NB4 (cell line): ENCODE measurements at regions not wholly inside any gene's neighbourhood (a gene's known extent, or its start where the extent isn't known, plus 50 kb on each side); places are given as distances from the start of the nearest gene placed in this dataset.

Experiments
- DNase-seq: peaks from one replicate; pipeline ENCODE4 v3.0.0; 2010; ENCODE audit warnings: low read depth
- H3K4me3 ChIP-seq: one replicate; pipeline ENCODE4 v1.5.1; 2011; ENCODE audit warnings: mild to moderate bottlenecking, low read depth, low read length, moderate library complexity
- MYC ChIP-seq: IDR thresholded peaks from 2 replicates; pipeline ENCODE4 v1.6.1; 2011; ENCODE audit warnings: low read depth, low read length
- POLR2A ChIP-seq: IDR thresholded peaks from 2 replicates; pipeline ENCODE4 v1.6.1; 2011; ENCODE audit warnings: mild to moderate bottlenecking; ENCODE audit not compliant: insufficient read length; ENCODE audit errors: extremely low read depth
- TF ChIP-seq, protein P1 (sequence below): IDR thresholded peaks from 2 replicates; pipeline ENCODE4 v1.6.1; 2011; ENCODE audit warnings: low read depth, low read length
- TF ChIP-seq, protein P2 (sequence below): IDR thresholded peaks from one replicate; pipeline ENCODE4 v1.5.1; 2012; ENCODE audit warnings: low read depth, low read length

DNA sequence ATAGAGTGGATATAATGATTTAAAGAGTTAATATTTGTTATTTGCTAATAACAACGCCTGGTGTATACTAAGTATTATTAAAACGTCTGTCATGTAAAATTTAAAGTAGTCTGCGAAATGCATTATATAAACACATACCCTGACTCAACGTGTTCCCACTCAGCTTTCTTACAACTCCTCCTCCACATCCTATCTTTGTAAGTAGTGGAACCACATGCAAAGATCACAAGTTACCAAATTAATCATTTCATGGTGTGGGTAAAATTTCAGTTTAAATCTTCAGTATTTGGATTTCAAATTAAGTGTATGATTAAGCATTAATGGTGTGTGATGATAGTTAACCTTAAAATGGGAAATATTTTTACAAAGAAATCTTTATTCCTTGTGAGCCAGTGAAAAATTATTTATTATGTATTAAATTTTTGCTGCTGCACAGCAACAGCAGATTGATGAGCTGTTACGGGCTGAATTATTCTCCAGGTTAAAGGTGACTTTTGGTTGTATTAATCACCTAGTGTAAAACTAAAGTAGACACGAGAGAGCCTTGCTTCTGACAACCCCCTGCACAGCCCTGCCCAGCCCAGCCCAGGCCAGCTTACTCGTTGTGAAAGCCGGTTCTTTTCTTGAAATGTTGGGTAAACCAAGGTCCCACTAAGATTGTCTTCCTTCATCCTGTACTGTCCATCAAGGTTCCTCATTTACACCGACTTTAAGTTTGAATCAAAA is 373.5 kb downstream of the DTWD2 start:
- no peak overlapping the region for H3K4me3 ChIP-seq
- TF ChIP-seq, protein P1, sequence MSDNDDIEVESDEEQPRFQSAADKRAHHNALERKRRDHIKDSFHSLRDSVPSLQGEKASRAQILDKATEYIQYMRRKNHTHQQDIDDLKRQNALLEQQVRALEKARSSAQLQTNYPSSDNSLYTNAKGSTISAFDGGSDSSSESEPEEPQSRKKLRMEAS = no peak
- TF ChIP-seq MYC = no peak
- TF ChIP-seq, protein P2, sequence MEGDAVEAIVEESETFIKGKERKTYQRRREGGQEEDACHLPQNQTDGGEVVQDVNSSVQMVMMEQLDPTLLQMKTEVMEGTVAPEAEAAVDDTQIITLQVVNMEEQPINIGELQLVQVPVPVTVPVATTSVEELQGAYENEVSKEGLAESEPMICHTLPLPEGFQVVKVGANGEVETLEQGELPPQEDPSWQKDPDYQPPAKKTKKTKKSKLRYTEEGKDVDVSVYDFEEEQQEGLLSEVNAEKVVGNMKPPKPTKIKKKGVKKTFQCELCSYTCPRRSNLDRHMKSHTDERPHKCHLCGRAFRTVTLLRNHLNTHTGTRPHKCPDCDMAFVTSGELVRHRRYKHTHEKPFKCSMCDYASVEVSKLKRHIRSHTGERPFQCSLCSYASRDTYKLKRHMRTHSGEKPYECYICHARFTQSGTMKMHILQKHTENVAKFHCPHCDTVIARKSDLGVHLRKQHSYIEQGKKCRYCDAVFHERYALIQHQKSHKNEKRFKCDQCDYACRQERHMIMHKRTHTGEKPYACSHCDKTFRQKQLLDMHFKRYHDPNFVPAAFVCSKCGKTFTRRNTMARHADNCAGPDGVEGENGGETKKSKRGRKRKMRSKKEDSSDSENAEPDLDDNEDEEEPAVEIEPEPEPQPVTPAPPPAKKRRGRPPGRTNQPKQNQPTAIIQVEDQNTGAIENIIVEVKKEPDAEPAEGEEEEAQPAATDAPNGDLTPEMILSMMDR = no peak
- no peak for TF ChIP-seq POLR2A
- DNase-seq = no peak

DNA sequence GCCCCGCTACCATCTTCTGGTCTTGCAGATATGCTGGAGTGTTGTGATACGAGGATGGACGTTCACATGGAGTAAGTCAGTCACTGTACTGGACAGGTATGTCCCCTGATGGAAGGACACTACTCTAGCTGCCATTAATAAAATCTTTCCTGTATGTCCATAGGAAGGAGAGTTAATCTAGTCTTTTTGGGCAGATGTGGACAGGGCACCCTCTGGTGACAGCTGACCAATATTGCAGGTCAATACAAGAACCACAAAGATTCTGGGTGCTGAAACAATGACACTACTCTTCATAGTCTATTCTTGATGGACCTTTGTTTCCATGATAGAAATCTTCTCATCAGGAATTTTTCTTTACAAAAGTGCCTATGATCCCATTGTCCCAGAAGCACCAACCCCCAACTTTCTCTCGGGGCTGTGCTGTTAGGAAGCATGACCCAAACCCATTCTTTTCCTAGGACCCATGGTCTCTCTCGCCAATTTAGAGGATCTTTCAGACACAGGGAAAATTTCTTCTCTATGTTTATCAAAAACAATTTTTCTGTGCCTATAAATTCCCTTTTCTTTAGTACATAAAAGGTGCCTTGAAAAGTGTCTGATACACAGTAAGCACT is 376.9 kb downstream of the DTWD2 start:
- no peak overlapping the region for H3K4me3 ChIP-seq
- peak; percentile 43 for DNase-seq
- TF ChIP-seq, protein P1 = no peak
- TF ChIP-seq POLR2A (no peak), MYC (no peak)
- TF ChIP-seq, protein P2 = peak; percentile 69

DNA sequence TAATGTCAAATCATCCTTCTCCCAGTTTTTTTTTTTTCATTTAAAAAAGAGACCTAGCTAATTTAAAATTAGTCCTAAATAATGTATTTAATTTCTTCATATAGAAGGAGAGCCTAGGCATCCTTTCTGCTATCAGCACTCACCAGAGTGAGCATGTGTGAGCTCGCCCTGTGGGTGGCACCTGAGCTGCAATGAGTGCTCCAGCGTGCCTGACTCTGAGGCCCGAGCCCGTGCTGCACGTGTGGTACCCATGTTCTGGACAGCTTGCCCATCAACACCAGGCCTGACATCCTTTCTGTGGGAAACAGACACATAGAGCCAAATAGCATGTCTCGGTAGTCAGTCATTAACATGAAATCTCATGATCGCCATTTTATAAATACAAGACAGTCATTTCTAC is 381.4 kb downstream of the DTWD2 start:
- DNase-seq = no peak
- no peak overlapping the region for H3K4me3 ChIP-seq
- no peak for TF ChIP-seq MYC
- TF ChIP-seq, protein P1 = no peak
- TF ChIP-seq, protein P2 = no peak
- no peak for TF ChIP-seq POLR2A

DNA sequence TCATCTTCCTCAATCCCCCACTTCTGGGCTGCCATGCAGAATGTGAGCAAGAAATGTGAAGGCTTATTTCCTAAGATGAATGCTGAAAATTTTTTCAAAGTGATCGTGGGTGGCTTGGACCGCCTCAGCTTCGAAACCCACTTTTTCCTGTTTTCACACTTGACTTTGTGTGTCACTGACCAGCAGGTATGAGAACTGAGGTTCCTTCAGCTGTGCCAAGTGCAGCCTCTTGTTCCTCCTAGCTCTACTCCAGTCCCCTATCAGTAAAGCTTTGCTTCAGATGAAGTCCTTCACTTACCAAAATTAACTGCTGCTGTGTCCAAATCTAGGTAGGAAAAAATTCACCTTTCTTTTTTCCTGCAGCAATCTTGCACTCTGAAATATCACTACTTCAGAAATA is 382.6 kb downstream of the DTWD2 start:
- TF ChIP-seq, protein P1 = no peak
- TF ChIP-seq MYC (no peak), POLR2A (no peak)
- TF ChIP-seq, protein P2 = no peak
- DNase-seq = no peak
- no peak overlapping the region for H3K4me3 ChIP-seq

DNA sequence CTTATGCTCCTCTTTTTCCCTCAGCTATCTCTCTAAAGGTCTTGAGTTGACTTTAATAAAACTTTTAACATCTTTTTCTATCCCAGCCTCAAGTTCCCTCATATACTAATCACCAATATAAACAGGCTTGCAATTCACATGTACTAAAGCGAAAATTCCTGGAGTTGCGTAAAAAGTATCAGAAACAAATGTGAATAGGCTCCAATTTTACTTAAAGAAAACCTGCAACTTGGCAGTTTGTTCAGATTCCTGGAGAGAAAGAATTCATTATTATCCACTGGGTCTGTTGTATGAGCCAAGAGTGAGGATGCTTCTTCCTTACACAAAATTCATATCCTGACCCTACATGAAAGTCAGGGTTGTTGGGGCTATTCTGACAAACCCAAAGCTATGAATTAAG is 384.2 kb downstream of the DTWD2 start:
- no peak for DNase-seq
- no peak for TF ChIP-seq POLR2A
- TF ChIP-seq, protein P2 = no peak
- TF ChIP-seq MYC = no peak
- TF ChIP-seq, protein P1 = no peak
- H3K4me3 ChIP-seq = no peak overlapping the region
